ENCODE measurements at regions not wholly inside any gene's neighbourhood (a gene's known extent, or its start where the extent isn't known, plus 50 kb on each side); places are given as distances from the start of the nearest gene placed in this dataset.
"Not testable (repeated sequence)": the region's sequence is repeated elsewhere in the genome, so short reads cannot be mapped to it uniquely, and the experiment has no call there.

- DNase-seq: no peak
These were observed 1674.8 kb upstream of the TMEFF2 start for GRCh38 chr2:193869564-193869963.

DNA sequence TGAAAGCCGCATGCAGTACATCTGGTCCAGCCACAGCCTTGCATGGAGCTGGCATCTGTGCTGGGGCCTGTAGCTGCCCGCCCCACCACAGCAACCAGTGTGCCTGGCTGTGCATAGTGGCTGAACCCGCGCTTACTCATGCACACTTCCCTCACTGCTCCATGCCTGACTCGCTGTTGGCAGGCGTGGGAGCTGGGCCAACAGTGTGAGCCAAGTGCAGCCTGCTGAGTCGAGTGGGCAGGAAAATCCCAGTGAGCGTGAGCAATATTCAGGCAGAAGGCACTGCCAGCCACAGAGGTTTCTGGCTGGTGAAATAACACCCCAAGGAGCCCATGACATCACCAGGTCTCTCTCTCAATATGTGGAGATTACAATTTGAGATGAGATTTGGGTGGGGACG, 1674.1 kb upstream of the TMEFF2 start:
- no peak for DNase-seq

GRCh38 chr2:193868132-193868531, 1673.4 kb upstream of the TMEFF2 start:
- no peak for DNase-seq

GRCh38 chr2:193867454-193867853, 1672.7 kb upstream of the TMEFF2 start:
- DNase-seq: no peak

DNA sequence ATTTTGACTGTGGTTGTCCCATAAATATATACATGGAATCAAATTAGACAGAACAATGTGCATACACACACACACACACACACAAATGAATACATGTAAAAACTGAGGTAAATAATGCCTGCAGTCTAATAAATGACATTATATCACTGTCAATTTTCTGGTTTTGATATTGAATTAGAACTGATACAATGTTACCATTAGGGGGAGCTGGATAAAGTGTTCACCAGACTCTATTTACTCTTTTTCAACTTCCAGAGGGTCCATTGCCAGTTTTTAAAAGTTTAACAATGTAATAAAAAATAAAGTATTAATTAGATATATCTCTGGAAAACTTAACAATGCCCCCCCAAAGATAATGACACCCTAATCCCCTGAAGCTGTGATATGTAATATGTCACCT, 1666.8 kb upstream of the TMEFF2 start:
- DNase-seq: no peak

DNA sequence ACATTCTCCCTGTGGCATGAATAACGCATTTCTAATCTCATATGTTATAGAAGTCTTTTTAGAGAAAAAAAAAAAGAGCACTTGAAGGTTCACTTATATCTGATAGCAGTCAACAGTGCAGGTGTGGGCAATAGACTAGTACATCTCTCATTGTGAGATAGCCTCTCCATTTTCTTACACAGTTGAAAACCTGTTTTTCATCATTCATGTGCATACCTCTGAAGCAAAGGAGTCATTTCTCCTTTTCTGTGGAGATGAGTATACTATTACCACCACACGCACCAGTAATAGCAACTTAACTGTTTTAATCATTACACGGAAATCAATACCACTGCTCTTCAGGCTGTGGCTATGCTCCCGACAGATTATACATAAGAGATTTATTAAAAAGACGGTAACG, 1653.3 kb upstream of the TMEFF2 start:
- no peak for DNase-seq

DNA sequence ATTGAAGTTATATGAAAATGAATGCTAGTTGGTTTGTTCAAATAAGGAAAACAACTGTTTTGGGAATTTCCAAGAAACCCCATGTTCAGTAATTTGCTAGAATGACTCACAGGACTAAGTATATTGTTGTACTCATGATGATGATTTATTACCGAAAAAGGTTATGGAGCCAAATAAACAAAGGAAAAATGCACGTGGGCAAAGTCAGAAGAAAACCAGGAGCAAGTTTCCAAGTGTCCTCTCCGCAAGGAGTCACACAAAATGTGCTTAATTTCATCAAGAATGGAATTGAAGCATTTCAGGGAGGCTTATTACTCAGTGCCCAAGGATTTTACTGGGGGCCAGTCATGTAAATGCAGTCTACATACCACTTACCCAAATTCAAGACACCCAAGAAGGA, 1652.4 kb upstream of the TMEFF2 start:
- no peak for DNase-seq

GRCh38 chr2:193845604-193846003, 1650.9 kb upstream of the TMEFF2 start:
- DNase-seq: no peak

- no peak for DNase-seq
These were observed 1648.9 kb upstream of the TMEFF2 start for GRCh38 chr2:193843675-193844074.

DNA sequence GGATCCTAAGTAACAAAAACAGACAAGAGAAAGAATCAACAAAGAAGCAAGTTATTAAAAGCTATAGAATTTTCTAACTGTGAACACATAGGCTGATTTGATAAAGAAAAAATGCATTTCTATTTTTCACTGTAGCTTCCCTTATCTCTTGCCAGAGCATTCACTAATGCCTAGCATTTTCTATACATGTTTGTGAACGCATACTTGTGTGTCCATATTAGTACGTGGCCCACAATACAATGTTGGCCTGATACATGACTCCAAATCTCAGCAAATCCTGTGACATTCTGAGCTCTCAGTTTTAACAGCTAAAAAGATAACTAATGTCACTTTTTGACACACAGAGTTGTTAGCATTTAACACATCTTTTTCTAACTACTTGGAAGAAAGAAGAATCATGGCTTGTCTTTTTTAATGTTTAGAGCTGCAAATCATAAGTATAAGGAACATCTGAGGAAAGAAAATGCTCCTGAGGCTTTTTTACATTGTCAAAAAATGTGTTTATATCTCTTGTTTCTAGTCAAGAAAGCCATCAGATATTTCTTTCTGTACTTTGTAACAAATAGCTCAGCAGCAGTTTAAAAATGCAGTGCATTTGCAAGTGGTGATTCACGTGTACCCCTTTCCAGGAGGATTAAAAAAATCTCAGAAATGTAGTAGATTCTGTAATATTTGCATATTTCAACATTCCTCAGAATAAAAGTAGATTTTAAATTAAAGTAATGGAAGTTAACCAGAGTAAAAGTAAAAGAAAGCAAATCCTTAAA, 1646.8 kb upstream of the TMEFF2 start:
- no peak for DNase-seq

DNA sequence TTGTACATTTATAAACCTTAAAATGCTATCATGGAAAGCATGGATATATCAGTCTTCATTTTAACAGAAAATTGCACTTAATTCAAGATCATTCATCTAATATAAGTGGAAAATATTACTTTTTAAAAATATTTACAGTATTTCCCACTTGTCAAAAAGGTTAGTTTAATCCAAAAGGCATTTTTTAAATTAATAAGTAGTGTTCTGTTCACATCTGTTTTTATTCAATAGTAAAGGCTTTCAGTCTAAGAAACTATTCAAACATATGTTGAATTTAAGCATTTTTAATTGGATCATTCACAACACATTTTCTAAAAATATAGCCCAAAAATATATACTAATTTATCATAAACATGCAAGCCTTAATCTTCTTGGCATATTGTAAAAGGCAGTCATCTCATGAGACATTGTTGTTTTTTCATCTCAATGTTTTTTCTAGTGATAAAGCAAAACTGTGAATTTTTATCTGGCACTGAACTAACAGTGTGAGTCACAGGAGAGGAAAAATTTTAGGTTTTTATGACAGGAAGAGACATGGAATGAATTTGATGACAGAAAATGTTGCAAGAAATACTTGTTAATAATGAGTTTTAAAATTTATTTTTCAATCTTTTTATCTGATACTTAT, 1642.5 kb upstream of the TMEFF2 start:
- DNase-seq: no peak

- DNase-seq: not testable (repeated sequence)
These were observed 1641.8 kb upstream of the TMEFF2 start for GRCh38 chr2:193836424-193837006.

GRCh38 chr2:193833895-193834294, 1639.2 kb upstream of the TMEFF2 start:
- DNase-seq: not testable (repeated sequence)

DNA sequence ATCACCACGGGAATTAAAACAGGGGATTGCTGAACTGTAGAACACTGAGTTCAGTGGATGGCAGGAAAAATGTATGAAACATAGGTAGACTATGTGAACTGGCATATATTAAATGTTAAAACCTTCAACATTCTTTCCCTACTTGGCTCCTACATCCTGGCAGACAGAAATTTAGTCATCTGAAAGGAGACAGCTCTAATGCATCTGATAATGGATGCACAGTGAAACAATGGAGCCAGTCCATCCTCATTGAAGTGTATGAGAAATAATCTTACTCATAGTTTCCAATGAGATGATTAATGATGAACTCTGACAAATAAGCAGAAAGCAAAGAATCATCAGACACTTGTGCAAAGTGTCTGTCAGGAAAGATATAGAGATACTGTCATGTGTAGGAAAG, 1629.7 kb upstream of the TMEFF2 start:
- no peak for DNase-seq

DNA sequence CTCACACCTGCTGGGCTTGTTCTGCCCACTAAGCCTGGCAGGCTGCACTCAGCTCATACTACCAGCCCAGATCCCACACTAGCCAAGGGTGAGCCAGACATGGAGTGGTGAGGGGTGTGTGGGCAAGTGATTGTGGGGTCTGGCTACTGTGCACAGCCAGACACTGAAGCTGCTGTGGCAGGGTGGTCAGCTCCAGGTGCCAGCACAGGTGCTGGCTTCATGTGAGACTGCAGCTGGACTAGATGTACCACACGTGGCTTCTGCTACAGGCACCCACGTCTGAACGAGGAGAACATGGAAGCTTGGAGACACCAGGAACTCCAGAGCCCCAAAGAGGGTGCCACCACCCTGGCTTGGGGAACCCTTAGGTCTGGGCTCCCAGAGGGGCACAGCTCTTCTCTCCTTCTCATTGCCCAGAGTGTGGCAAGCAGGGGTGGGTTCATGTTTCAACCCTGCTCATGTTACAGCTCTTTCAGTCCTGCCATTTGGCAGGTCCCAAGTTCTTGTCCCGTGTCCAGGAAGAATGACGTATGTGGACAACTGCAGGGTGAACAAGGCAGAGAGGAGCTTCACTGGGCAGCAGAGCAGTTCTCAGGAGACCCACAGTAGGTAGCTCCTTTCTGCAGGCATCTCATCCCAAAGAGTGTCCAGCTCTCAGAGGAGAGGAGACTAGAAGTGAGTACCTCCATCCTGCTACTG, 1624.2 kb upstream of the TMEFF2 start:
- no peak for DNase-seq

- DNase-seq: no peak
These were observed 1621.3 kb upstream of the TMEFF2 start for GRCh38 chr2:193816008-193816407.

- DNase-seq: no peak
These were observed 1615.8 kb upstream of the TMEFF2 start for GRCh38 chr2:193810533-193810932.

GRCh38 chr2:193808877-193809276, 1614.1 kb upstream of the TMEFF2 start:
- DNase-seq: no peak

DNA sequence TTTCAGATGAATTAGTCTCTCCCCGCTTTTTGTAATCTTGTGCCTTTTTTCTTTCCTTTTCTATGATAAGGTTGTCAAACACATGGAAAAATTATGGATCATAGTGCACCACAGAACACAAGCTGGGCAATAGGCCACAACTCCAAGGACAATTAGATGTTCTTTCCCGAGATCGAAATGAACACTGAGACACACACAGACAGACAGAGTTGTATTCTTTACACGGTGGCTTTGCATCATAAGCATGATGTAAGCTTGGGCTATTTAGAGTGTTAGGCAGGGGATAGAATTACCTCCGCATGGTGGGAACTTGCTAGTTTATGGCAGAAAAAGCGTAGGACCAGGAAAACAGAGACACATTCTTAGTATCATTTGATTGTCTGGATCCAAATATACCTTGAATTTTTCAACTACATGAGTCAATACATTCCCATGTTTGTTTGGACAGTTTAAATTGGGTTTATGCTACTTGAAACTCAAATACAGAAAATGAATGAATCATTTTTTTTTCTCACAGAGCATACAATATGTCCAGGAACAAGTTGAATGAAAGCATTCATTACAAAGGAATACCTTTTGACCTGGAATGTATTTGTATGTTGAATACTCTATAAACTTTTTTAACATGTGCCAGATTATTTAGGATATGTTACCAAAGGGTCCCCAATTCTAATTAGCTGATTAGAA, 1611.5 kb upstream of the TMEFF2 start:
- no peak for DNase-seq

DNA sequence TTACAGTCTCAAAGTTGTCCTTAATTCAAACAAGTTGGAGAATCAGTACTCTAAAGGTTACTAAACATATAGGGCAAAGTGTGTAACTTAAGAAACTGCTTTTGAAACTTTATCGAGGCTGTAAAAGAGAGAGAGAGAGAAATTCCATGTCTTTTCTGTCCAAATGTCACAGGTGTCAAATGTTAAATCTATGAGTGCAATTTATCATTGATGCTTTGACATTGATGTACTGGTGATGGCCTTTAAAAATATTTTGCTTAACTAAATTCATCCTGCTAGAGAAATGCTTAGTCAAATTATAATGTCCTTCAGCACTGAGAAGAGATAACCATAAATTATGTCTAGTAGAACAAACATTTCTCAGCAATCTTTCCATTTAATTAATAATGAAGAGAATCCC, 1602.1 kb upstream of the TMEFF2 start:
- DNase-seq: no peak

DNA sequence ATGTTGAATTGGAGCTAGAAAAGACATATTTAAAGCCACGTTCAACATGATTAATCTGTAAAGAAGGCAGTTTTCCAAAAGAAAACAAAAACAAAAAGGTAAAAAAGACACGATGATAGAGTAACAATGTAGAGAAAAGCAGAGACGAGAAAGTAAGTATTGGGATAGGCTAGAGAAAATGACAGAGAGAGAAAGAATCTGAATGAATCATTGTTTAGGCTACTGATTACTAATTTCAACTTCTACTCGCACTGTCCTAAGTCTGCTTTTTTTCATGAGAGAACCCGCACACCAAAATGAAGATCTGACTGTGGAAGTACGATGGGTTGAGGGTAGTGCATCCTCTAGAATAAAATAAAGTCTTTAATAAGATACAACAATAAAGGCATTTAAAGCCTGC, 1599.2 kb upstream of the TMEFF2 start:
- no peak for DNase-seq

- no peak for DNase-seq
These were observed 1588.9 kb upstream of the TMEFF2 start for GRCh38 chr2:193783681-193784080.

- DNase-seq: no peak
These were observed 1583.6 kb upstream of the TMEFF2 start for GRCh38 chr2:193778293-193778692.

Data from DMS 273 treated with DMSO at 0.1 percent for 48 hours (cell line).